KMS-11 (cell line): ENCODE measurements at regions not wholly inside any gene's neighbourhood (a gene's known extent, or its start where the extent isn't known, plus 50 kb on each side); places are given as distances from the start of the nearest gene placed in this dataset.

Experiments
- H2AFZ ChIP-seq: fragments of 200-600 bp; sonication (generic); 2 replicates; pipeline ENCODE4 v1.6.1; 2016; ENCODE audit warnings: antibody characterized with exemption, mixed run types, low read depth
- H3K27ac ChIP-seq: fragments of 200-600 bp; sonication (generic); 2 replicates; pipeline ENCODE4 v1.6.1; 2016; ENCODE audit warnings: mild to moderate bottlenecking, mixed run types
- H3K27me3 ChIP-seq: fragments of 200-600 bp; sonication (generic); 2 replicates; pipeline ENCODE4 v1.6.1; 2017; ENCODE audit warnings: mild to moderate bottlenecking, low read depth, mixed run types, moderate library complexity; ENCODE audit not compliant: insufficient read depth
- H3K36me3 ChIP-seq: fragments of 200-600 bp; sonication (generic); 2 replicates; pipeline ENCODE4 v1.6.1; 2017; ENCODE audit warnings: mild to moderate bottlenecking, mixed run types; ENCODE audit not compliant: insufficient read depth
- H3K4me1 ChIP-seq: fragments of 200-600 bp; sonication (generic); 2 replicates; pipeline ENCODE4 v1.6.1; 2016; ENCODE audit warnings: mild to moderate bottlenecking, low read depth, mixed run types; ENCODE audit not compliant: poor library complexity, severe bottlenecking
- H3K4me2 ChIP-seq: fragments of 200-600 bp; sonication (generic); 2 replicates; pipeline ENCODE4 v1.7.0; 2016; ENCODE audit warnings: mild to moderate bottlenecking, mixed run types
- H3K4me3 ChIP-seq: fragments of 200-600 bp; sonication (generic); IDR thresholded peaks from 2 replicates; pipeline ENCODE4 v1.6.1; 2017; ENCODE audit warnings: low read depth, low read length, mixed read lengths; ENCODE audit not compliant: insufficient read depth
- H3K79me2 ChIP-seq: fragments of 200-600 bp; sonication (generic); 2 replicates; pipeline ENCODE4 v1.6.1; 2016; ENCODE audit warnings: low read depth, mixed run types; ENCODE audit not compliant: insufficient read depth
- H3K9ac ChIP-seq: fragments of 200-600 bp; sonication (generic); 2 replicates; pipeline ENCODE4 v1.6.1; 2016; ENCODE audit warnings: mild to moderate bottlenecking, mixed run types
- H4K20me1 ChIP-seq: fragments of 200-600 bp; sonication (generic); 2 replicates; pipeline ENCODE4 v1.6.1; 2016; ENCODE audit warnings: mild to moderate bottlenecking, mixed run types; ENCODE audit not compliant: insufficient read depth
- TF ChIP-seq, protein P1 (sequence below): fragments of 200-600 bp; sonication (generic); conservative IDR thresholded peaks from 2 replicates; pipeline ENCODE4 v1.6.1; 2017; ENCODE audit warnings: low read depth, mild to moderate bottlenecking, antibody characterized with exemption, low read length, moderate library complexity, mixed read lengths

DNA sequence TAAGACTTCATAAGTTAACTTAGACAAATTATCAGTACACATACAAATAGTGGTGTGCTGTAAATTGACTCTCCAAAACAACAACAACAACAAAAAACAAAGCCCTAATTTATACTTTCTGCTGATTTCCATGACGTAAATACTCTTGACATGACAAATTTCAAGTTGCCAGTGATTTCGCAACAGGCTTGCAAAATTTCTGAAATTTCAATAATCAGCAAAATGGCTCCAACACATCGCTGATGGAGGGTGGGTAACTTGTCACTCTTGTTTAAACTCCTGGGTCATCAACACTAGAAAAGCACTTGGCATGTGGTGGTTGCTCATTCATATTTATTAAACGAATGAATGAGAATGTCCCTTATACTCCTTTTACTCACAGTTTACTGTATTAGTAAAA is 205.2 kb upstream of the SATB1 start:
- no peaks in the 10 kb centered on the region for H3K79me2 ChIP-seq
- H3K9ac ChIP-seq, result no peak overlapping the region
- H3K36me3 ChIP-seq, result no peaks in the 10 kb centered on the region
- H3K27ac ChIP-seq, result no peak overlapping the region
- H4K20me1 ChIP-seq, result no peaks in the 10 kb centered on the region
- H3K27me3 ChIP-seq, result no peaks in the 10 kb centered on the region
- TF ChIP-seq, protein P1, sequence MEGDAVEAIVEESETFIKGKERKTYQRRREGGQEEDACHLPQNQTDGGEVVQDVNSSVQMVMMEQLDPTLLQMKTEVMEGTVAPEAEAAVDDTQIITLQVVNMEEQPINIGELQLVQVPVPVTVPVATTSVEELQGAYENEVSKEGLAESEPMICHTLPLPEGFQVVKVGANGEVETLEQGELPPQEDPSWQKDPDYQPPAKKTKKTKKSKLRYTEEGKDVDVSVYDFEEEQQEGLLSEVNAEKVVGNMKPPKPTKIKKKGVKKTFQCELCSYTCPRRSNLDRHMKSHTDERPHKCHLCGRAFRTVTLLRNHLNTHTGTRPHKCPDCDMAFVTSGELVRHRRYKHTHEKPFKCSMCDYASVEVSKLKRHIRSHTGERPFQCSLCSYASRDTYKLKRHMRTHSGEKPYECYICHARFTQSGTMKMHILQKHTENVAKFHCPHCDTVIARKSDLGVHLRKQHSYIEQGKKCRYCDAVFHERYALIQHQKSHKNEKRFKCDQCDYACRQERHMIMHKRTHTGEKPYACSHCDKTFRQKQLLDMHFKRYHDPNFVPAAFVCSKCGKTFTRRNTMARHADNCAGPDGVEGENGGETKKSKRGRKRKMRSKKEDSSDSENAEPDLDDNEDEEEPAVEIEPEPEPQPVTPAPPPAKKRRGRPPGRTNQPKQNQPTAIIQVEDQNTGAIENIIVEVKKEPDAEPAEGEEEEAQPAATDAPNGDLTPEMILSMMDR, result no peak
- no peak overlapping the region for H2AFZ ChIP-seq
- no peak overlapping the region for H3K4me2 ChIP-seq
- H3K4me1 ChIP-seq, result no peaks in the 10 kb centered on the region
- H3K4me3 ChIP-seq, result no peak overlapping the region

DNA sequence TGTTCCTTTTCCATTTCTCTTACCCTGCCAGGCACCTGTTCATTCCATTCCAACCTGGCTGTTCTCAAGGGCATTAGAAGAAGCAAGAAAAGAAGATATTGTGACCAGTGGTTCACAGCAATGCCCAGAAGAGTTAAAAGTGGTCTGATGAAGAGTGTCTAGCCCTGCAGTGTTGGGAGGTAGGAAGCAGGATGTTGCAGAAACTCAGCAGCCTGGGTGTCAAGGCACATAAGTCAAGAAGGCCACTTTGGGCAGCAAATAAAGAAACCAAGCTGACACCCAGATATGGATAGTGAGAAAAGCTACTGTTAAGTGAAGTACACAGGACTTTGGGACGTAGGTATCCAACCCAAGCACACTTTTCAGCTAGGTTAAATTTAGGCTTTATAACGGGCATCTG is 199.9 kb upstream of the SATB1 start:
- no peaks in the 10 kb centered on the region for H4K20me1 ChIP-seq
- H3K4me2 ChIP-seq, result no peak overlapping the region
- no peaks in the 10 kb centered on the region for H3K27me3 ChIP-seq
- H3K27ac ChIP-seq, result no peak overlapping the region
- H3K4me3 ChIP-seq, result no peak overlapping the region
- TF ChIP-seq, protein P1, result no peak
- H3K36me3 ChIP-seq, result no peaks in the 10 kb centered on the region
- H3K4me1 ChIP-seq, result no peaks in the 10 kb centered on the region
- H3K79me2 ChIP-seq, result no peaks in the 10 kb centered on the region
- no peak overlapping the region for H2AFZ ChIP-seq
- H3K9ac ChIP-seq, result no peak overlapping the region

DNA sequence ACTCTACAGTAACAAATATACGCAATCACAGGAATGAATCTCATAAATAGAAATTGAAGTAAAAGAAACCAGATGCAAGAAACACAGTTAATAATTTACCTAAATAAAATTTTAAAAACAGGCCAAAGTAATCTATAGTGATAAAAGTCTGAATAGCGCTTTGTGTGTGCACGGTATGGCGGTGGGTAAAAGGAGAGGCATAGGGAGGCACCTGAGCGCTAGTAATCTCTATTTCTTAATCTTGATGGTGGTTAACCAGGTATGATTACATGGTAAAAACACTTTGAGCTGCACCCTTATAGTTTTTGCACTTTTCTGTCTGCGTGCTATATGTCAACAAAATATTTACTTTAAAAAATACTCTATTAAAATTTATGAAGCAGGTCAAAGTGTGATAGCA is 198.1 kb upstream of the SATB1 start:
- Histone ChIP-seq H3K9ac (no peak overlapping the region), H3K36me3 (no peaks in the 10 kb centered on the region), H3K27ac (no peak overlapping the region), H4K20me1 (no peaks in the 10 kb centered on the region), H3K27me3 (no peaks in the 10 kb centered on the region), H3K4me1 (no peaks in the 10 kb centered on the region), H3K4me2 (no peak overlapping the region), H3K4me3 (no peak overlapping the region), H2AFZ (no peak overlapping the region), H3K79me2 (no peaks in the 10 kb centered on the region)
- TF ChIP-seq, protein P1, result no peak

DNA sequence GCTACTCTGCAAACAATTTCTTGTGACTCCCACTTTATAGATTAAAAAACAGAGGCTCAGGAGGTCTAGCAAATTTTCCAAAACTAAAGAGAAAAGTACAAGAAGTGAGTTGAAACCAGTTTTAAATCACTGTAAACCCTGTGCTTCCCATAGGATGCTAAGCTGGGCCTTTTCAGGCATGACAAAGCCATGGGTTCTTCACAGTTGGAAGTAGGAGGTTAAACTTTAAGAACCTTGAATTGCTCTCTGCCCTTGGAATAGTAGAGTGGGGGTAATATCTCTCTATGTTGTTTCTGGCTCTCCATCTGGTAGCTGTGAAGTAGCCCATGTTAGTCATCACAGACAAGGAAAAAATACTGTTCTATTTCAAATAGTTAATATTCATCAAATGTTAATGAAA is 193.6 kb upstream of the SATB1 start:
- H3K79me2 ChIP-seq, result no peaks in the 10 kb centered on the region
- H3K4me3 ChIP-seq, result no peak overlapping the region
- H3K9ac ChIP-seq, result no peak overlapping the region
- H3K27ac ChIP-seq, result no peak overlapping the region
- H3K4me1 ChIP-seq, result no peaks in the 10 kb centered on the region
- no peaks in the 10 kb centered on the region for H3K36me3 ChIP-seq
- no peaks in the 10 kb centered on the region for H3K27me3 ChIP-seq
- TF ChIP-seq, protein P1, result no peak
- H4K20me1 ChIP-seq, result no peaks in the 10 kb centered on the region
- H2AFZ ChIP-seq, result no peak overlapping the region
- H3K4me2 ChIP-seq, result no peak overlapping the region

DNA sequence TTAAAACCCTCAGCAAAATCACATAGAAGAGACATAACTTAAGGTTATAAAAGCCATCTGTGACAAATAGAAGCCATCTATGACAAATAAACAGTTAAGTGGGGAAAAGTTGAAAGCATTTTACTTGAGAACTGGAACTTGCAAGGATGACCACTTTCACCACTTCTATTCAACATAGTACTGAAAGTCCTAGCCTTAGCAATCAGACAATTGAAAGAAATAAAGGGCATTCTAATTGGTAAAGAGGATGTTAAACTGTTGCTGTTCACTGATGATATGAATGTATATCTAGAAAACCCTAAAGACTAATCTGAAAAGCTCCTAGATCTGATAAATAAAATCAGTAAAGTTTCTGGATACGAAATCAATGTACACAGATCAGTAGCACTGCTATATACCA is 186.9 kb upstream of the SATB1 start:
- no peaks in the 10 kb centered on the region for H3K27me3 ChIP-seq
- H3K9ac ChIP-seq, result no peak overlapping the region
- no peaks in the 10 kb centered on the region for H3K4me1 ChIP-seq
- no peaks in the 10 kb centered on the region for H3K36me3 ChIP-seq
- no peak overlapping the region for H2AFZ ChIP-seq
- H4K20me1 ChIP-seq, result no peaks in the 10 kb centered on the region
- H3K27ac ChIP-seq, result no peak overlapping the region
- no peak overlapping the region for H3K4me2 ChIP-seq
- TF ChIP-seq, protein P1, result no peak
- no peaks in the 10 kb centered on the region for H3K79me2 ChIP-seq
- H3K4me3 ChIP-seq, result no peak overlapping the region
